Endodermal cell (in vitro differentiated cells): ENCODE measurements at regions not wholly inside any gene's neighbourhood (a gene's known extent, or its start where the extent isn't known, plus 50 kb on each side); places are given as distances from the start of the nearest gene placed in this dataset.

Source experiments
- DNase-seq: peaks from one replicate; pipeline ENCODE4 v3.0.0-alpha.2; 2017
- H3K27ac ChIP-seq: 2 replicates; pipeline ENCODE4 v1.5.1; 2013; ENCODE audit warnings: mild to moderate bottlenecking, low read depth, low read length, moderate library complexity
- H3K27me3 ChIP-seq: 2 replicates; pipeline ENCODE4 v1.6.1; 2013; ENCODE audit warnings: mild to moderate bottlenecking, low read length, moderate library complexity; ENCODE audit not compliant: insufficient read depth, control insufficient read depth, poor library complexity, severe bottlenecking
- H3K36me3 ChIP-seq: 2 replicates; pipeline ENCODE4 v1.7.0; 2013; ENCODE audit warnings: mild to moderate bottlenecking, low read length, moderate library complexity; ENCODE audit not compliant: control insufficient read depth, insufficient read depth
- H3K4me1 ChIP-seq: one replicate; pipeline ENCODE4 v1.7.0; 2013; ENCODE audit warnings: low read length; ENCODE audit not compliant: control insufficient read depth, insufficient read depth
- H3K4me3 ChIP-seq: 2 replicates; pipeline ENCODE4 v1.5.1; 2013; ENCODE audit warnings: mild to moderate bottlenecking, low read length, moderate library complexity
- H3K9ac ChIP-seq: 2 replicates; pipeline ENCODE4 v1.6.1; 2013; ENCODE audit warnings: mild to moderate bottlenecking, low read length, moderate library complexity; ENCODE audit not compliant: poor library complexity, severe bottlenecking; ENCODE audit errors: extremely low read depth
- H3K9me3 ChIP-seq: 2 replicates; pipeline ENCODE4 v1.6.1; 2013; ENCODE audit warnings: mild to moderate bottlenecking, low read length, moderate library complexity; ENCODE audit not compliant: control insufficient read depth
- H3K27ac Mint-ChIP-seq: 2 replicates; pipeline ENCODE4 v1.8.0; 2020; ENCODE audit warnings: mixed read lengths
- H3K27me3 Mint-ChIP-seq: 2 replicates; pipeline ENCODE4 v1.8.0; 2021; ENCODE audit warnings: mild to moderate bottlenecking, mixed read lengths; ENCODE audit not compliant: insufficient read depth
- H3K36me3 Mint-ChIP-seq: 2 replicates; pipeline ENCODE4 v1.8.0; 2020; ENCODE audit warnings: low read depth, mixed read lengths
- H3K4me1 Mint-ChIP-seq: 2 replicates; pipeline ENCODE4 v1.8.0; 2020; ENCODE audit warnings: mixed read lengths
- H3K4me3 Mint-ChIP-seq: 2 replicates; pipeline ENCODE4 v1.8.0; 2020; ENCODE audit warnings: mild to moderate bottlenecking, moderate library complexity, mixed read lengths
- H3K9me3 Mint-ChIP-seq: 2 replicates; pipeline ENCODE4 v1.8.0; 2020; ENCODE audit warnings: mild to moderate bottlenecking, mixed read lengths
- WGBS, 2 experiments: methylation state at CpG; one replicate each; pipeline versions ENCODE4 v1.1.5 to v1.1.7; 2013; ENCODE audit warnings: missing lambda C conversion rate in 2 of 2, mixed read lengths in 1 of 2; ENCODE audit not compliant: insufficient coverage in 1 of 2, insufficient read length in 1 of 2; 5-methylcytosine and 5-hydroxymethylcytosine counted together
- TF ChIP-seq, protein P1 (sequence below): fragments of 200-600 bp; sonication (generic); conservative IDR thresholded peaks from 2 replicates; pipeline ENCODE4 v1.5.0; 2021; ENCODE audit warnings: antibody characterized with exemption, mild to moderate bottlenecking

GRCh38 chr18:55833543-55833942 lies 245.6 kb upstream of the TCF4 start:
- Mint-ChIP-seq H3K27ac (no peak overlapping the region), H3K9me3 (peaks cover 2% of the 10 kb centered on the region), H3K27me3 (no peaks in the 10 kb centered on the region), H3K4me3 (no peak overlapping the region), H3K4me1 (no peaks in the 10 kb centered on the region), H3K36me3 (no peaks in the 10 kb centered on the region)
- H3K4me1 ChIP-seq = no peaks in the 10 kb centered on the region
- H3K27ac ChIP-seq = no peak overlapping the region
- no peaks in the 10 kb centered on the region for H3K36me3 ChIP-seq
- DNase-seq = no peak
- WGBS, 2 experiments = 86 to 100% methylated on average over 3 to 4 of the region's 4 CpGs
- H3K27me3 ChIP-seq = no peaks in the 10 kb centered on the region
- no peaks in the 10 kb centered on the region for H3K9me3 ChIP-seq
- no peak overlapping the region for H3K4me3 ChIP-seq
- no peak overlapping the region for H3K9ac ChIP-seq
- TF ChIP-seq, protein P1, sequence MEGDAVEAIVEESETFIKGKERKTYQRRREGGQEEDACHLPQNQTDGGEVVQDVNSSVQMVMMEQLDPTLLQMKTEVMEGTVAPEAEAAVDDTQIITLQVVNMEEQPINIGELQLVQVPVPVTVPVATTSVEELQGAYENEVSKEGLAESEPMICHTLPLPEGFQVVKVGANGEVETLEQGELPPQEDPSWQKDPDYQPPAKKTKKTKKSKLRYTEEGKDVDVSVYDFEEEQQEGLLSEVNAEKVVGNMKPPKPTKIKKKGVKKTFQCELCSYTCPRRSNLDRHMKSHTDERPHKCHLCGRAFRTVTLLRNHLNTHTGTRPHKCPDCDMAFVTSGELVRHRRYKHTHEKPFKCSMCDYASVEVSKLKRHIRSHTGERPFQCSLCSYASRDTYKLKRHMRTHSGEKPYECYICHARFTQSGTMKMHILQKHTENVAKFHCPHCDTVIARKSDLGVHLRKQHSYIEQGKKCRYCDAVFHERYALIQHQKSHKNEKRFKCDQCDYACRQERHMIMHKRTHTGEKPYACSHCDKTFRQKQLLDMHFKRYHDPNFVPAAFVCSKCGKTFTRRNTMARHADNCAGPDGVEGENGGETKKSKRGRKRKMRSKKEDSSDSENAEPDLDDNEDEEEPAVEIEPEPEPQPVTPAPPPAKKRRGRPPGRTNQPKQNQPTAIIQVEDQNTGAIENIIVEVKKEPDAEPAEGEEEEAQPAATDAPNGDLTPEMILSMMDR = no peak

GRCh38 chr18:55830544-55830943 lies 242.6 kb upstream of the TCF4 start:
- WGBS, 2 experiments = 92 to 100% methylated on average over 6 to 10 of the region's 10 CpGs
- Mint-ChIP-seq H3K4me3 (no peak overlapping the region), H3K27ac (no peak overlapping the region), H3K9me3 (peaks cover 2% of the 10 kb centered on the region), H3K27me3 (no peaks in the 10 kb centered on the region), H3K4me1 (no peaks in the 10 kb centered on the region), H3K36me3 (no peaks in the 10 kb centered on the region)
- H3K27ac ChIP-seq = no peak overlapping the region
- H3K9ac ChIP-seq = no peak overlapping the region
- no peaks in the 10 kb centered on the region for H3K36me3 ChIP-seq
- DNase-seq = no peak
- H3K4me3 ChIP-seq = no peak overlapping the region
- H3K9me3 ChIP-seq = no peaks in the 10 kb centered on the region
- H3K27me3 ChIP-seq = no peaks in the 10 kb centered on the region
- TF ChIP-seq, protein P1 = no peak
- no peaks in the 10 kb centered on the region for H3K4me1 ChIP-seq

- Mint-ChIP-seq H3K4me1 (peaks cover 6% of the 10 kb centered on the region), H3K4me3 (no peak overlapping the region), H3K36me3 (peaks cover 2% of the 10 kb centered on the region), H3K27me3 (no peaks in the 10 kb centered on the region), H3K27ac (no peak overlapping the region), H3K9me3 (no peaks in the 10 kb centered on the region)
- WGBS, 2 experiments = 88 to 100% methylated on average over 1 to 2 of the region's 2 CpGs
- no peaks in the 10 kb centered on the region for H3K36me3 ChIP-seq
- H3K27me3 ChIP-seq = no peaks in the 10 kb centered on the region
- H3K4me3 ChIP-seq = no peak overlapping the region
- TF ChIP-seq, protein P1 = no peak
- no peaks in the 10 kb centered on the region for H3K9me3 ChIP-seq
- H3K27ac ChIP-seq = no peak overlapping the region
- H3K4me1 ChIP-seq = no peaks in the 10 kb centered on the region
- H3K9ac ChIP-seq = no peak overlapping the region
- no peak for DNase-seq
Observed at GRCh38 chr18:55821219-55821618, 233.2 kb upstream of the TCF4 start.
